PFSK-1 (cell line): ENCODE measurements at regions not wholly inside any gene's neighbourhood (a gene's known extent, or its start where the extent isn't known, plus 50 kb on each side); places are given as distances from the start of the nearest gene placed in this dataset.

Experiments
- FOXP2 ChIP-seq: optimal IDR thresholded peaks from 2 replicates; pipeline ENCODE3; 2011; ENCODE audit warnings: borderline replicate concordance, control low read depth, inconsistent platforms; ENCODE audit not compliant: insufficient read depth; ENCODE audit errors: extremely low read length, extremely low read depth
- POLR2AphosphoS5 ChIP-seq: IDR thresholded peaks from 2 replicates; pipeline ENCODE4 v1.6.1; 2012; ENCODE audit warnings: low read depth, mild to moderate bottlenecking, control low read depth, low read length, moderate library complexity
- SIN3A ChIP-seq: IDR thresholded peaks from 2 replicates; pipeline ENCODE4 v1.6.1; 2012; ENCODE audit warnings: mild to moderate bottlenecking, low read length, moderate library complexity, borderline replicate concordance; ENCODE audit not compliant: insufficient read depth
- TAF1 ChIP-seq: IDR thresholded peaks from 2 replicates; pipeline ENCODE4 v1.6.1; 2012; ENCODE audit warnings: low read length, control low read depth, borderline replicate concordance; ENCODE audit not compliant: insufficient read depth
- TF ChIP-seq, protein P1 (sequence below), 2 experiments: IDR thresholded peaks; 2 replicates each; pipeline versions ENCODE4 v1.6.1 to v1.8.0; 2011 to 2012; ENCODE audit warnings: low read depth in 2 of 2, low read length in 2 of 2, control low read depth in 1 of 2, inconsistent platforms in 1 of 2, mild to moderate bottlenecking in 1 of 2, moderate library complexity in 1 of 2; ENCODE audit not compliant: insufficient read depth in 1 of 2

DNA sequence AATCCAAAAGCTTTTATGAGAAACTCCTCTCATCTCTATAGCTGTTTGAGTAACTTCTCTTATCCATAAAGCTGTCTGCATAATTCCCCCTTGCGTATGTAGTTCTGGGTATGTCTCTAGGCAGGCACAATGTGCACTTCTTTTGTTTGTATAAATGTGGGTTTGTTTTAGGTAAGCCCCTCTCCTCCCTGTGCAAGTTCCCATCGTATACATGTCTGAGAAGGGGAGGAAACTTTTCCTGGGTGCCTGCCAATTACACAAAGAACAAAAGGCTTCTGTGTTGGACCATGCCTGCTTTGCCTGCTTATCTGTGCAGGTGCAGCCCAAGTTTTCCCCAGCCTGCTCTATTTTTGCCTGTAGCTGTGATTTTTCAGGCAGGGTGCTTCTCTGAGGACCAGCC lies 96.7 kb downstream of the CCER1 start:
- TF ChIP-seq SIN3A = no peak
- TF ChIP-seq TAF1 = no peak
- no peak for TF ChIP-seq POLR2AphosphoS5
- TF ChIP-seq, protein P1, sequence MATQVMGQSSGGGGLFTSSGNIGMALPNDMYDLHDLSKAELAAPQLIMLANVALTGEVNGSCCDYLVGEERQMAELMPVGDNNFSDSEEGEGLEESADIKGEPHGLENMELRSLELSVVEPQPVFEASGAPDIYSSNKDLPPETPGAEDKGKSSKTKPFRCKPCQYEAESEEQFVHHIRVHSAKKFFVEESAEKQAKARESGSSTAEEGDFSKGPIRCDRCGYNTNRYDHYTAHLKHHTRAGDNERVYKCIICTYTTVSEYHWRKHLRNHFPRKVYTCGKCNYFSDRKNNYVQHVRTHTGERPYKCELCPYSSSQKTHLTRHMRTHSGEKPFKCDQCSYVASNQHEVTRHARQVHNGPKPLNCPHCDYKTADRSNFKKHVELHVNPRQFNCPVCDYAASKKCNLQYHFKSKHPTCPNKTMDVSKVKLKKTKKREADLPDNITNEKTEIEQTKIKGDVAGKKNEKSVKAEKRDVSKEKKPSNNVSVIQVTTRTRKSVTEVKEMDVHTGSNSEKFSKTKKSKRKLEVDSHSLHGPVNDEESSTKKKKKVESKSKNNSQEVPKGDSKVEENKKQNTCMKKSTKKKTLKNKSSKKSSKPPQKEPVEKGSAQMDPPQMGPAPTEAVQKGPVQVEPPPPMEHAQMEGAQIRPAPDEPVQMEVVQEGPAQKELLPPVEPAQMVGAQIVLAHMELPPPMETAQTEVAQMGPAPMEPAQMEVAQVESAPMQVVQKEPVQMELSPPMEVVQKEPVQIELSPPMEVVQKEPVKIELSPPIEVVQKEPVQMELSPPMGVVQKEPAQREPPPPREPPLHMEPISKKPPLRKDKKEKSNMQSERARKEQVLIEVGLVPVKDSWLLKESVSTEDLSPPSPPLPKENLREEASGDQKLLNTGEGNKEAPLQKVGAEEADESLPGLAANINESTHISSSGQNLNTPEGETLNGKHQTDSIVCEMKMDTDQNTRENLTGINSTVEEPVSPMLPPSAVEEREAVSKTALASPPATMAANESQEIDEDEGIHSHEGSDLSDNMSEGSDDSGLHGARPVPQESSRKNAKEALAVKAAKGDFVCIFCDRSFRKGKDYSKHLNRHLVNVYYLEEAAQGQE (IDR thresholded peaks at IDR 0.05; ENCODE audit: insufficient read depth in 1 of 2, low read depth in 2 of 2, low read length in 2 of 2) = no peak
- TF ChIP-seq FOXP2 = no peak

DNA sequence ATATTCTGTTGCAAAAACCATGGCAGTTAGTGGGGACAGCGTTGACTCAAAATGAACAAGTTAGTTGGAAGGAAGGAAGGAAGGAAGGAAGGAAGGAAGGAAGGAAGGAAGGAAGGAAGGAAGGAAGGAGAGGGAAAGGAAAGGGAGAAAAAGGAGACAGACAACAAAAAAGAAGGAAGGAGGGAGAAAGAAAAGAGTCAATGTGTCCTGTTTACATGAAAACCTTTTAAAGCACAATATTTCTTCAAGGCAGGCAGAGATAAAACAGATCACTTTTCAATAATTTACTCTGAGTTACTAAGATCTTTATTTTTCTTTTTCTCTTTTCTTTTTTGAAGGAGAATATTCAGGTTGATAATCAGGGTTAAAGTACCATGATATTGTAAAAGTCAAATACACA lies 99.4 kb downstream of the CCER1 start:
- TF ChIP-seq, protein P1 (IDR thresholded peaks at IDR 0.05; ENCODE audit: insufficient read depth in 1 of 2, low read depth in 2 of 2, low read length in 2 of 2) = no peak
- no peak for TF ChIP-seq POLR2AphosphoS5
- no peak for TF ChIP-seq TAF1
- TF ChIP-seq FOXP2 = no peak
- no peak for TF ChIP-seq SIN3A

DNA sequence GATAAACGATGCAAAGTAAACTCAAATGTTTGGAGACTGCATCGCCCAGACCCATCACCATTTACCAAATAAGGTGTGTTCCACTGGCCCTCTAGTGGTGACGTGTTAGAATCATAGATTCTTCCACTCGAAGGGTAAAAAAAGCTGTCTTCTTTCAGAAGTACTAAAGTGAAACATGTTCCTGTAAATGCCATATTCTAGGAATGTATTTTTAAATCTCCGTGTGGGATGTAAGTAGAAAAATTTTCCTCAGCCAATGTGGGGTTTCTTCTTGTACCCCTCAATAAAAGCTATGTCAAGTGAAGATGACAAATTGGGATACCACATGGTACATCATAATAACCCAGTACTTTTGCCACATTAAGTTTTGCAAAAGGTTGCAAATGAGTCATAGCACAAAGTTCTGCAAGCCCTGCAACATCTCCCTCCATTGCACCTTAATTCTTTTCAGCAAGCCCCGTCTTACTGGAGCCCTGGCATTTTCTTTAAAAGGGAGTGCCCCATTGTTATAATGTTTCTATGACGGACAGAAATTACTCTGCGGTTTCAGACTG lies 100.8 kb downstream of the CCER1 start:
- no peak for TF ChIP-seq FOXP2
- TF ChIP-seq POLR2AphosphoS5 = no peak
- TF ChIP-seq TAF1 = no peak
- no peak for TF ChIP-seq SIN3A
- TF ChIP-seq, protein P1 (IDR thresholded peaks at IDR 0.05; ENCODE audit: insufficient read depth in 1 of 2, low read depth in 2 of 2, low read length in 2 of 2) = no peak

DNA sequence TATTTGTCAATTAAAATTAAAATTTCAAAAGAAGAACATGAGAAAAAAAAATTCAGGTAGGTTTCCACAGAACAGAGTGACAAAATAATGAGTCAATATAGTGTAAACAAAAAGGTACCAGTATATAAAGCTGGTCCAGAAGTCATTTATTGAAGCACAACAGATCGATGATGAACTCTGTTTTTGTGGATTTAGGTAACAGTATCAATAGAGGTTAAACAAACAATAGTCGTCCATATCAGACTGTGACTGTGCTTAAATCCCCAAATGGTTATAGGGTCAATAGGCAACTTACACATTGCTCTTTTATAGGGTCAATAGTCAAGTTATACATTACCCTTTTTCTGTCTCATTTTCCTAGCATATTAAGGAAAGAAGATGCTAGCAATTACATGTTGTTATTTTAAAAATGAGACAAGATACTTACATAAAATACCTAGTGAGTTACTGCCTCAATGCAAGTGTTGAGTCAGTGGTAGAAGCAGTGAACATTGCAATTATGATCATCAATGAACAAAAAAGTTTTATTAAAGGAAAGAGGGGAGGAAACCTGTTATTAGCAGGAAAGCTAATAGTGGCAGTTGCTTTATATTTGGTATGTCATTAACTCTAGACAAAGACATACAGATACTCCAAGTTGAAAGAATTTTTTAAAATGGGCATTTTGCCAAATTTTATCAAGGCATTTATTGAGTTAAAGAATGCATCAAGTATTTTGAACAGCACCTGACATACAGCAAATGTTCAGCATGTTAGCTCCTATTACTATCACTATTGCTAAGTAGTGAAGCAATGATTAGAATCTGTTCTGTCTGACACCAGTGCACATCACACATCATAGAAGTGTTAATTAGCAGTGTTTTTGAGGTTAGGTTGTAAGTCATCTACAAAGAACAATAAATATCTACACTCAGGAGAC lies 102.9 kb downstream of the CCER1 start:
- TF ChIP-seq SIN3A (no peak), POLR2AphosphoS5 (no peak), TAF1 (no peak), FOXP2 (no peak)
- TF ChIP-seq, protein P1 (IDR thresholded peaks at IDR 0.05; ENCODE audit: insufficient read depth in 1 of 2, low read depth in 2 of 2, low read length in 2 of 2) = no peak
